SJSA1 (cell line): ENCODE measurements at regions not wholly inside any gene's neighbourhood (a gene's known extent, or its start where the extent isn't known, plus 50 kb on each side); places are given as distances from the start of the nearest gene placed in this dataset.

Experiments
- DNase-seq, 2 experiments: peaks; one replicate each; pipeline ENCODE4 v3.0.0-alpha.2; 2015 to 2020; ENCODE audit warnings: low spot score in 2 of 2, low read depth in 1 of 2
- H3K27ac ChIP-seq: fragments of 250-450 bp; sonication (Bioruptor Pico); 2 replicates; pipeline ENCODE4 v1.5.1; 2020; ENCODE audit warnings: mild to moderate bottlenecking, moderate library complexity
- H3K27me3 ChIP-seq: fragments of 250-450 bp; sonication (Bioruptor Pico); replicated peaks from 2 replicates; pipeline ENCODE4 v1.5.1; 2020; ENCODE audit warnings: mild to moderate bottlenecking, moderate library complexity
- H3K36me3 ChIP-seq: fragments of 250-450 bp; sonication (Bioruptor Pico); 2 replicates; pipeline ENCODE4 v1.5.1; 2020; ENCODE audit warnings: mild to moderate bottlenecking
- H3K4me1 ChIP-seq: fragments of 250-450 bp; sonication (Bioruptor Pico); replicated peaks from 2 replicates; pipeline ENCODE4 v1.6.1; 2021; ENCODE audit warnings: mild to moderate bottlenecking
- H3K4me3 ChIP-seq: fragments of 250-450 bp; sonication (Bioruptor Pico); 2 replicates; pipeline ENCODE4 v1.5.1; 2020; ENCODE audit warnings: mild to moderate bottlenecking
- H3K9me3 ChIP-seq: fragments of 250-450 bp; sonication (Bioruptor Pico); replicated peaks from 2 replicates; pipeline ENCODE4 v1.5.1; 2020; ENCODE audit warnings: mild to moderate bottlenecking

GRCh38 chr12:29082522-29082921 is 66.6 kb upstream of the FAR2 start:
- H3K27me3 ChIP-seq = no peaks in the 10 kb centered on the region
- H3K4me3 ChIP-seq = no peak overlapping the region
- H3K36me3 ChIP-seq = no peaks in the 10 kb centered on the region
- no peak for DNase-seq
- H3K9me3 ChIP-seq = no peaks in the 10 kb centered on the region
- H3K27ac ChIP-seq = no peak overlapping the region
- no peaks in the 10 kb centered on the region for H3K4me1 ChIP-seq

GRCh38 chr12:29086325-29087271 is 62.5 kb upstream of the FAR2 start:
- Histone ChIP-seq H3K27me3 (no peaks in the 10 kb centered on the region), H3K4me1 (no peaks in the 10 kb centered on the region), H3K36me3 (no peaks in the 10 kb centered on the region), H3K4me3 (no peak overlapping the region), H3K27ac (no peak overlapping the region), H3K9me3 (no peaks in the 10 kb centered on the region)
- no peak for DNase-seq

- Histone ChIP-seq H3K9me3 (no peaks in the 10 kb centered on the region), H3K27ac (no peak overlapping the region), H3K27me3 (no peaks in the 10 kb centered on the region), H3K4me3 (no peak overlapping the region), H3K36me3 (no peaks in the 10 kb centered on the region), H3K4me1 (no peaks in the 10 kb centered on the region)
- peak in 1 of 2 experiments; percentile 8 for DNase-seq
Observed at GRCh38 chr12:29088611-29089219, 60.4 kb upstream of the FAR2 start.
